HepG2 (cell line): ENCODE measurements at regions not wholly inside any gene's neighbourhood (a gene's known extent, or its start where the extent isn't known, plus 50 kb on each side); places are given as distances from the start of the nearest gene placed in this dataset.

ENCODE experiments used
- ATAC-seq: fragments of 200-7000 bp; cut with Tn5 transposase; 3 replicates; pipeline ENCODE4 v1.9.1; 2020; ENCODE audit warnings: mild to moderate bottlenecking, moderate library complexity
- BruUV-seq: library from RNA; stranded (reverse); fragments of 400-500 nt; replicated peaks from 2 replicates; lab custom pipeline; 2021; lab: Mats Ljungman, UMichigan
- CTCF ChIA-PET: fragments of 300-600 bp; formaldehyde crosslinking; extraction: SDS; loops from one replicate; lab custom pipeline; 2021; ENCODE audit warnings: low total read pairs, inconsistent platforms, low intra/inter-chr PET ratio; lab: Yijun Ruan, JAX
- POLR2A ChIA-PET: fragments of 350-600 bp; sonication (Branson Sonifier 250); formaldehyde crosslinking; loops from one replicate; lab custom pipeline; 2020; ENCODE audit warnings: antibody characterized with exemption, inconsistent platforms; lab: Yijun Ruan, JAX
- DNase-seq: peaks from one replicate; pipeline ENCODE4 v3.0.0-alpha.2; 2015; ENCODE audit warnings: low spot score
- FAIRE-seq: peaks from 3 replicates; lab custom pipeline; 2011; peaks lifted over from hg19 to GRCh38; lab: Jason Lieb, UNC
- H2AFZ ChIP-seq: one replicate; pipeline ENCODE4 v1.6.1; 2011; ENCODE audit warnings: low read length, inconsistent platforms
- H3K27ac ChIP-seq: fragments of 300-600 bp; 3 replicates; pipeline ENCODE4 v1.8.0; 2011; ENCODE audit warnings: mixed run types, mild to moderate bottlenecking, mixed read lengths, low read length, inconsistent platforms; ENCODE audit not compliant: insufficient read depth; ENCODE audit errors: extremely low read length
- H3K27me3 ChIP-seq, 2 experiments: fragments of 200-600 bp in 1 of 2; 2 replicates in 1 of 2; 3 replicates in 1 of 2; pipeline versions ENCODE4 v1.6.0 to v1.8.0; 2011; ENCODE audit warnings: low read length in 2 of 2, mild to moderate bottlenecking in 2 of 2, moderate library complexity in 2 of 2, inconsistent platforms in 1 of 2; ENCODE audit not compliant: insufficient read depth in 2 of 2, control insufficient read depth in 1 of 2
- H3K36me3 ChIP-seq, 2 experiments: fragments of 200-600 bp in 1 of 2; replicated peaks in 1 of 2; 2 replicates in 1 of 2; 3 replicates in 1 of 2; pipeline versions ENCODE4 v1.5.1 to v1.8.0; 2011; ENCODE audit warnings: low read length in 2 of 2, inconsistent platforms in 1 of 2; ENCODE audit not compliant: insufficient read depth in 2 of 2, control insufficient read depth in 1 of 2
- H3K4me1 ChIP-seq: 2 replicates; pipeline ENCODE4 v1.5.1; 2012; ENCODE audit warnings: low read length, inconsistent platforms; ENCODE audit not compliant: insufficient read depth
- H3K4me2 ChIP-seq: 2 replicates; pipeline ENCODE4 v1.6.0; 2011; ENCODE audit warnings: low read depth, low read length, inconsistent platforms
- H3K4me3 ChIP-seq, 3 experiments: fragments of 200-600 bp in 1 of 3; sonication (generic), shearing (Covaris generic) in 1 of 3; replicated peaks in 1 of 3; 2 replicates each; pipeline ENCODE4 v1.5.1; 2011 to 2016; ENCODE audit warnings: low read length in 3 of 3, inconsistent platforms in 2 of 3, low read depth in 2 of 3, mild to moderate bottlenecking in 2 of 3, control low read depth in 1 of 3, mixed read lengths in 1 of 3; ENCODE audit not compliant: insufficient read depth in 1 of 3
- H3K79me2 ChIP-seq: one replicate; pipeline ENCODE4 v1.6.1; 2011; ENCODE audit warnings: low read length, inconsistent platforms; ENCODE audit not compliant: insufficient read depth
- H3K9ac ChIP-seq: 2 replicates; pipeline ENCODE4 v1.6.0; 2011; ENCODE audit warnings: mild to moderate bottlenecking, low read depth, low read length, inconsistent platforms; ENCODE audit not compliant: insufficient read depth
- H3K9me3 ChIP-seq: 2 replicates; pipeline ENCODE4 v1.5.1; 2012; ENCODE audit warnings: mild to moderate bottlenecking, low read length
- H4K20me1 ChIP-seq: 2 replicates; pipeline ENCODE4 v1.6.0; 2011; ENCODE audit warnings: inconsistent platforms, mild to moderate bottlenecking, low read length, moderate library complexity; ENCODE audit not compliant: insufficient read depth
- HIC2 ChIP-seq: sonication (generic); formaldehyde crosslinking; IDR thresholded peaks from 2 replicates; pipeline ENCODE4 v1.9.0; 2022; ENCODE audit warnings: low read depth, missing genetic modification reagents
- HMGXB3 ChIP-seq: sonication (generic); formaldehyde crosslinking; IDR thresholded peaks from 2 replicates; pipeline ENCODE4 v1.4.0; 2020; ENCODE audit warnings: missing genetic modification reagents, borderline replicate concordance
- HNRNPL ChIP-seq: fragments of 200-400 bp; formaldehyde crosslinking; IDR thresholded peaks from 2 replicates; pipeline ENCODE4 v1.6.1; 2017; ENCODE audit warnings: mild to moderate bottlenecking, low read depth, low read length
- JDP2 ChIP-seq: sonication (generic); formaldehyde crosslinking; IDR thresholded peaks from 2 replicates; pipeline ENCODE4 v1.8.1; 2022; ENCODE audit warnings: missing genetic modification reagents, borderline replicate concordance
- SIN3B ChIP-seq: fragments of 150-350 bp; IDR thresholded peaks from 2 replicates; pipeline ENCODE4 v1.6.1; 2014; ENCODE audit warnings: low read length
- TAF15 ChIP-seq: fragments of 200-400 bp; formaldehyde crosslinking; IDR thresholded peaks from one replicate; pipeline ENCODE4 v1.6.1; 2018; ENCODE audit warnings: mild to moderate bottlenecking, low read depth, low read length; ENCODE audit not compliant: poor library complexity, severe bottlenecking
- ZFP1 ChIP-seq: IDR thresholded peaks from 2 replicates; pipeline ENCODE4 v1.6.1; 2016
- ZNF784 ChIP-seq: sonication (generic); formaldehyde crosslinking; IDR thresholded peaks from 2 replicates; pipeline ENCODE4 v1.5.1; 2020; ENCODE audit warnings: missing genetic modification reagents, mild to moderate bottlenecking, borderline replicate concordance
- ZSCAN25 ChIP-seq: sonication (generic); formaldehyde crosslinking; IDR thresholded peaks from 2 replicates; pipeline ENCODE4 v1.8.0; 2022; ENCODE audit warnings: mild to moderate bottlenecking, missing genetic modification reagents
- whole genome bisulfite sequencing: methylation state at CpG from one replicate; pipeline ENCODE4 v1.1.6; 2017; ENCODE audit warnings: low lambda C conversion rate; 5-methylcytosine and 5-hydroxymethylcytosine counted together
- in situ Hi-C: cut with HindIII; loops from 2 replicates; pipeline ENCODE4 v1.10.0; 2017; ENCODE audit warnings: low pct_unique_long_range_greater_than_20kb; ENCODE audit not compliant: extremely low pct_ligation_motif_present
- intact Hi-C: fragments of 100-400 bp; cut with micrococcal nuclease; formaldehyde crosslinking; loops from one replicate; pipeline ENCODE4 v1.10.0; 2022; ENCODE audit not compliant: unreplicated experiment

GRCh38 chr4:81951891-81952455, 421.8 kb downstream of the HNRNPD start (continued):
- TF ChIP-seq HIC2, result no peak

GRCh38 chr4:81946996-81947395, 426.8 kb downstream of the HNRNPD start:
- no peak for TF ChIP-seq JDP2
- TF ChIP-seq HNRNPL, result no peak
- no TSS peak for BruUV-seq
- Histone ChIP-seq H3K4me2 (no peak overlapping the region), H3K9ac (no peak overlapping the region), H3K27me3 (no peaks in the 10 kb centered on the region), H3K36me3 (no peaks in the 10 kb centered on the region), H3K27ac (no peak overlapping the region), H4K20me1 (no peaks in the 10 kb centered on the region), H2AFZ (no peak overlapping the region), H3K4me3 (no peak overlapping the region), H3K79me2 (no peaks in the 10 kb centered on the region), H3K4me1 (no peaks in the 10 kb centered on the region), H3K9me3 (no peaks in the 10 kb centered on the region)
- WGBS, result 2% methylated on average over 4 of the region's 4 CpGs
- intact Hi-C loops, result no loop called here
- in situ Hi-C loops, result no loop called here
- no peak for FAIRE-seq
- CTCF ChIA-PET, result no interaction called here
- POLR2A ChIA-PET, result no interaction called here
- no peak for ATAC-seq
- no peak for DNase-seq

GRCh38 chr4:81930506-81931238, 443.1 kb downstream of the HNRNPD start:
- intact Hi-C loops (no loop called here), in situ Hi-C loops (no loop called here)
- H3K9me3 ChIP-seq, result no peaks in the 10 kb centered on the region
- H2AFZ ChIP-seq, result no peak overlapping the region
- ChIA-PET POLR2A (no interaction called here), CTCF (no interaction called here)
- ATAC-seq, result no peak
- no TSS peak for BruUV-seq
- no peaks in the 10 kb centered on the region for H3K79me2 ChIP-seq
- H3K36me3 ChIP-seq, result no peaks in the 10 kb centered on the region
- no peak overlapping the region for H3K4me2 ChIP-seq
- WGBS, result 37% methylated on average over 3 of the region's 3 CpGs
- no peak overlapping the region for H3K4me3 ChIP-seq
- no peak overlapping the region for H3K27ac ChIP-seq
- no peaks in the 10 kb centered on the region for H3K27me3 ChIP-seq
- no peaks in the 10 kb centered on the region for H3K4me1 ChIP-seq
- DNase-seq, result no peak
- no peak for FAIRE-seq
- H4K20me1 ChIP-seq, result no peaks in the 10 kb centered on the region
- H3K9ac ChIP-seq, result no peak overlapping the region
- TF ChIP-seq ZNF784 (no peak), ZSCAN25 (CRISPR knock-in tag) (no peak), SIN3B (no peak), TAF15 (no peak), HMGXB3 (CRISPR knock-in tag) (no peak), ZFP1 (CRISPR knock-in tag) (no peak)
